ENCODE measurements at regions not wholly inside any gene's neighbourhood (a gene's known extent, or its start where the extent isn't known, plus 50 kb on each side); places are given as distances from the start of the nearest gene placed in this dataset.

GRCh38 chr15:62492900-62493299 is 327.8 kb upstream of the C2CD4B start:
- DNase-seq = no peak
- no peak overlapping the region for H3K27ac ChIP-seq (ENCODE audit: low read length)
- TF ChIP-seq, protein P1, sequence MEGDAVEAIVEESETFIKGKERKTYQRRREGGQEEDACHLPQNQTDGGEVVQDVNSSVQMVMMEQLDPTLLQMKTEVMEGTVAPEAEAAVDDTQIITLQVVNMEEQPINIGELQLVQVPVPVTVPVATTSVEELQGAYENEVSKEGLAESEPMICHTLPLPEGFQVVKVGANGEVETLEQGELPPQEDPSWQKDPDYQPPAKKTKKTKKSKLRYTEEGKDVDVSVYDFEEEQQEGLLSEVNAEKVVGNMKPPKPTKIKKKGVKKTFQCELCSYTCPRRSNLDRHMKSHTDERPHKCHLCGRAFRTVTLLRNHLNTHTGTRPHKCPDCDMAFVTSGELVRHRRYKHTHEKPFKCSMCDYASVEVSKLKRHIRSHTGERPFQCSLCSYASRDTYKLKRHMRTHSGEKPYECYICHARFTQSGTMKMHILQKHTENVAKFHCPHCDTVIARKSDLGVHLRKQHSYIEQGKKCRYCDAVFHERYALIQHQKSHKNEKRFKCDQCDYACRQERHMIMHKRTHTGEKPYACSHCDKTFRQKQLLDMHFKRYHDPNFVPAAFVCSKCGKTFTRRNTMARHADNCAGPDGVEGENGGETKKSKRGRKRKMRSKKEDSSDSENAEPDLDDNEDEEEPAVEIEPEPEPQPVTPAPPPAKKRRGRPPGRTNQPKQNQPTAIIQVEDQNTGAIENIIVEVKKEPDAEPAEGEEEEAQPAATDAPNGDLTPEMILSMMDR (IDR thresholded peaks at IDR 0.05; ENCODE audit: low read length) = no peak
- TF ChIP-seq EZH2 (optimal IDR thresholded peaks at IDR 0.05; ENCODE audit: low read depth, low read length) (no peak), EZH2phosphoT487 (IDR thresholded peaks at IDR 0.05; ENCODE audit: low read length) (no peak)

DNA sequence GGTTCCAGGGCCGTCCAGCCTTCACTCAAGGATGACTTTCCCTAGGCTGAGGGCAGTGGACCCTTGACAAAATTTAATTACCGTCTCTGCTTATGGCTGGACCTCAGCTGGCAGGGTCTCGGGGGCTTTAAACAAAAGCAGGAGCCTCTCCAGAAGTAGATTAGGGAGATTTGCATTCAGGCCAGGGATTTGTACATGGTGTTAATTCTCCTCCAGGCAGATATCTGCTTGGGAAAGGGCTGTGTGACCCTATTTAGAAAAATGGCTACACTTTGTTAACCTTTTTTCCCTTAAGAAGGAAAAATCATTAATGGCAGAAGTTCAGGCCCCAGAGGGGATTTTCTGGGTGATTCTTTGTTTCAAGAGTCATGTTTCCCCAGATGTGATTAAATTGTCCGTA is 329.1 kb upstream of the C2CD4B start:
- Histone ChIP-seq H3K36me3 (replicated peaks; ENCODE audit: insufficient read depth, low read length) (no peaks in the 10 kb centered on the region), H3K27ac (ENCODE audit: low read length) (no peak overlapping the region), H3K4me2 (ENCODE audit: low read depth, low read length) (no peak overlapping the region), H3K9ac (ENCODE audit: low read length) (no peak overlapping the region), H4K20me1 (ENCODE audit: insufficient read depth, low read length) (no peaks in the 10 kb centered on the region), H2AFZ (ENCODE audit: low read length) (no peak overlapping the region), H3K9me3 (replicated peaks; ENCODE audit: insufficient read depth, low read length) (no peaks in the 10 kb centered on the region), H3K4me1 (ENCODE audit: low read length) (no peaks in the 10 kb centered on the region), H3K4me3 (ENCODE audit: low read length) (no peak overlapping the region), H3F3A (ENCODE audit: insufficient read depth, low read length) (no peaks in the 10 kb centered on the region), H3K9me2 (replicated peaks; ENCODE audit: insufficient read depth, low read length) (no peaks in the 10 kb centered on the region), H3K27me3 (replicated peaks; ENCODE audit: insufficient read depth, low read length) (no peaks in the 10 kb centered on the region), H3K79me2 (ENCODE audit: low read length) (no peaks in the 10 kb centered on the region)
- TF ChIP-seq, protein P1 (IDR thresholded peaks at IDR 0.05; ENCODE audit: low read length) = no peak
- TF ChIP-seq EZH2phosphoT487 (IDR thresholded peaks at IDR 0.05; ENCODE audit: low read length) = no peak
- TF ChIP-seq EZH2 (optimal IDR thresholded peaks at IDR 0.05; ENCODE audit: low read depth, low read length) = no peak
- no peak for DNase-seq

More at GRCh38 chr15:62492900-62493299, 327.8 kb upstream of the C2CD4B start:
- H3K27me3 ChIP-seq (replicated peaks; ENCODE audit: insufficient read depth, low read length) = no peaks in the 10 kb centered on the region
- no peaks in the 10 kb centered on the region for H3K9me2 ChIP-seq (replicated peaks; ENCODE audit: insufficient read depth, low read length)
- H3K9me3 ChIP-seq (replicated peaks; ENCODE audit: insufficient read depth, low read length) = no peaks in the 10 kb centered on the region
- no peaks in the 10 kb centered on the region for H3F3A ChIP-seq (ENCODE audit: insufficient read depth, low read length)
- no peaks in the 10 kb centered on the region for H3K4me1 ChIP-seq (ENCODE audit: low read length)
- H2AFZ ChIP-seq (ENCODE audit: low read length) = no peak overlapping the region
- no peak overlapping the region for H3K4me3 ChIP-seq (ENCODE audit: low read length)
- H4K20me1 ChIP-seq (ENCODE audit: insufficient read depth, low read length) = no peaks in the 10 kb centered on the region
- H3K36me3 ChIP-seq (replicated peaks; ENCODE audit: insufficient read depth, low read length) = no peaks in the 10 kb centered on the region
- H3K79me2 ChIP-seq (ENCODE audit: low read length) = no peaks in the 10 kb centered on the region
- H3K9ac ChIP-seq (ENCODE audit: low read length) = no peak overlapping the region
- H3K4me2 ChIP-seq (ENCODE audit: low read depth, low read length) = no peak overlapping the region

GRCh38 chr15:62495670-62496614 is 330.9 kb upstream of the C2CD4B start:
- TF ChIP-seq, protein P1 (IDR thresholded peaks at IDR 0.05; ENCODE audit: low read length) = no peak
- TF ChIP-seq EZH2phosphoT487 (IDR thresholded peaks at IDR 0.05; ENCODE audit: low read length) (no peak), EZH2 (optimal IDR thresholded peaks at IDR 0.05; ENCODE audit: low read depth, low read length) (no peak)
- Histone ChIP-seq H3K36me3 (replicated peaks; ENCODE audit: insufficient read depth, low read length) (no peaks in the 10 kb centered on the region), H3K4me1 (ENCODE audit: low read length) (no peaks in the 10 kb centered on the region), H4K20me1 (ENCODE audit: insufficient read depth, low read length) (no peaks in the 10 kb centered on the region), H2AFZ (ENCODE audit: low read length) (no peak overlapping the region), H3K9me2 (replicated peaks; ENCODE audit: insufficient read depth, low read length) (no peaks in the 10 kb centered on the region), H3K27me3 (replicated peaks; ENCODE audit: insufficient read depth, low read length) (no peaks in the 10 kb centered on the region), H3F3A (ENCODE audit: insufficient read depth, low read length) (no peaks in the 10 kb centered on the region), H3K4me2 (ENCODE audit: low read depth, low read length) (no peak overlapping the region), H3K79me2 (ENCODE audit: low read length) (no peaks in the 10 kb centered on the region), H3K27ac (ENCODE audit: low read length) (no peak overlapping the region), H3K9ac (ENCODE audit: low read length) (no peak overlapping the region), H3K4me3 (ENCODE audit: low read length) (no peak overlapping the region), H3K9me3 (replicated peaks; ENCODE audit: insufficient read depth, low read length) (no peaks in the 10 kb centered on the region)
- DNase-seq = no peak

Data from MM.1S (cell line).